K562 (cell line): ENCODE measurements at regions not wholly inside any gene's neighbourhood (a gene's known extent, or its start where the extent isn't known, plus 50 kb on each side); places are given as distances from the start of the nearest gene placed in this dataset.

ENCODE experiments used
- ATAC-seq: fragments of 200-7000 bp; cut with Tn5 transposase; 3 replicates; pipeline ENCODE4 v1.9.1; 2020; ENCODE audit warnings: moderate library complexity
- BruUV-seq: library from RNA; stranded (reverse); fragments of 400-500 nt; replicated peaks from 2 replicates; lab custom pipeline; 2021; lab: Mats Ljungman, UMichigan
- CTCF ChIA-PET: fragments of 300-600 bp; formaldehyde crosslinking; extraction: SDS; loops from one replicate; lab custom pipeline; 2021; ENCODE audit warnings: low intra/inter-chr PET ratio; lab: Yijun Ruan, JAX
- POLR2A ChIA-PET: fragments of 300-600, 350-650 bp; sonication (Branson Sonifier 250); formaldehyde crosslinking; extraction: SDS; loops from one replicate; lab custom pipeline; 2021; ENCODE audit warnings: antibody characterized with exemption, inconsistent platforms; lab: Yijun Ruan, JAX
- DNase-seq, 4 experiments: peaks; one replicate each; pipeline versions ENCODE4 v3.0.0 to v3.0.0-alpha.2; 2011 to 2018; ENCODE audit warnings: low spot score in 3 of 4, mixed read lengths in 3 of 4; ENCODE audit errors: extremely low read depth in 1 of 4
- FAIRE-seq: peaks from 2 replicates; lab custom pipeline; 2011; peaks lifted over from hg19 to GRCh38; lab: Jason Lieb, UNC
- H2AFZ ChIP-seq: 2 replicates; pipeline ENCODE4 v1.6.0; 2011; ENCODE audit warnings: low read depth, low read length, control low read depth, inconsistent platforms
- H3K27ac ChIP-seq: fragments of 200-600 bp; 3 replicates; pipeline ENCODE4 v1.8.0; 2011; ENCODE audit warnings: low read depth, mild to moderate bottlenecking, control low read depth, inconsistent platforms, low read length, moderate library complexity, mixed read lengths; ENCODE audit errors: extremely low read depth
- H3K27me3 ChIP-seq, 2 experiments: fragments of 300-600 bp in 1 of 2; 2 replicates in 1 of 2; 3 replicates in 1 of 2; pipeline versions ENCODE4 v1.6.0 to v1.8.0; 2011; ENCODE audit warnings: inconsistent platforms in 2 of 2, low read length in 2 of 2, mild to moderate bottlenecking in 1 of 2, mixed read lengths in 1 of 2, moderate library complexity in 1 of 2; ENCODE audit not compliant: control insufficient read depth in 2 of 2, insufficient read depth in 2 of 2
- H3K36me3 ChIP-seq: fragments of 300-600 bp; 3 replicates; pipeline ENCODE4 v1.8.0; 2011; ENCODE audit warnings: mild to moderate bottlenecking, low read length, inconsistent platforms; ENCODE audit not compliant: control insufficient read depth, insufficient read depth
- H3K4me1 ChIP-seq, 2 experiments: fragments of 200-600 bp in 1 of 2; replicated peaks in 1 of 2; 2 replicates in 1 of 2; 3 replicates in 1 of 2; pipeline versions ENCODE4 v1.5.1 to v1.8.0; 2011; ENCODE audit warnings: inconsistent platforms in 2 of 2, low read length in 2 of 2, mild to moderate bottlenecking in 1 of 2, mixed read lengths in 1 of 2, moderate library complexity in 1 of 2; ENCODE audit not compliant: control insufficient read depth in 2 of 2, insufficient read depth in 2 of 2
- H3K4me2 ChIP-seq: 2 replicates; pipeline ENCODE4 v1.6.1; 2011; ENCODE audit warnings: low read length, control low read depth, inconsistent platforms, mixed read lengths; ENCODE audit not compliant: insufficient read depth
- H3K4me3 ChIP-seq: fragments of 200-600 bp; sonication (generic), shearing (Covaris generic); 2 replicates; pipeline ENCODE4 v1.5.1; 2016; ENCODE audit warnings: control low read depth, inconsistent platforms
- H3K79me2 ChIP-seq: fragments of 200-600 bp; 3 replicates; pipeline ENCODE4 v1.8.0; 2011; ENCODE audit warnings: low read length, inconsistent platforms; ENCODE audit not compliant: control insufficient read depth, insufficient read depth
- H3K9ac ChIP-seq, 2 experiments: 2 replicates each; pipeline versions ENCODE4 v1.6.0 to v1.6.1; 2011; ENCODE audit warnings: low read depth in 2 of 2, low read length in 2 of 2, control low read depth in 1 of 2, inconsistent platforms in 1 of 2, mild to moderate bottlenecking in 1 of 2, mixed read lengths in 1 of 2; ENCODE audit not compliant: insufficient read depth in 1 of 2
- H3K9me1 ChIP-seq: one replicate; pipeline ENCODE4 v1.6.0; 2011; ENCODE audit warnings: inconsistent platforms, mild to moderate bottlenecking, low read length, moderate library complexity; ENCODE audit not compliant: control insufficient read depth, insufficient read depth
- H3K9me3 ChIP-seq: replicated peaks from 2 replicates; pipeline ENCODE4 v1.5.1; 2011; ENCODE audit warnings: low read depth, low read length, inconsistent platforms; ENCODE audit not compliant: control insufficient read depth, insufficient read depth
- H4K20me1 ChIP-seq: replicated peaks from 2 replicates; pipeline ENCODE4 v1.6.1; 2011; ENCODE audit warnings: low read length, inconsistent platforms, mixed read lengths; ENCODE audit not compliant: control insufficient read depth, insufficient read depth
- E2F6 ChIP-seq, 2 experiments: IDR thresholded peaks; 2 replicates each; pipeline ENCODE4 v1.6.1; 2011; ENCODE audit warnings: borderline replicate concordance in 1 of 2, control low read depth in 1 of 2, low read depth in 1 of 2, low read length in 1 of 2, mild to moderate bottlenecking in 1 of 2, mixed read lengths in 1 of 2, moderate library complexity in 1 of 2; ENCODE audit not compliant: insufficient read depth in 1 of 2, insufficient read length in 1 of 2, poor library complexity in 1 of 2, severe bottlenecking in 1 of 2; ENCODE audit errors: extremely low read depth in 1 of 2
- FIP1L1 ChIP-seq: fragments of 200-400 bp; formaldehyde crosslinking; IDR thresholded peaks from 2 replicates; pipeline ENCODE4 v1.6.1; 2018; ENCODE audit warnings: mild to moderate bottlenecking, low read depth, low read length; ENCODE audit not compliant: poor library complexity, severe bottlenecking
- LARP7 ChIP-seq: fragments of 450-650 bp; IDR thresholded peaks from 2 replicates; pipeline ENCODE4 v1.6.1; 2016
- LEF1 ChIP-seq: fragments of 450-650 bp; IDR thresholded peaks from 2 replicates; pipeline ENCODE4 v1.6.1; 2016; ENCODE audit warnings: mild to moderate bottlenecking
- MCM3 ChIP-seq: fragments of 450-650 bp; IDR thresholded peaks from 2 replicates; pipeline ENCODE4 v1.6.1; 2016
- TAL1 ChIP-seq: fragments of 450-650 bp; IDR thresholded peaks from 2 replicates; pipeline ENCODE4 v1.6.1; 2016; ENCODE audit warnings: mild to moderate bottlenecking
- U2AF2 ChIP-seq: fragments of 200-400 bp; formaldehyde crosslinking; optimal IDR thresholded peaks from 2 replicates; pipeline ENCODE3; 2017; ENCODE audit warnings: low read depth, mild to moderate bottlenecking, low read length
- ZNF384 ChIP-seq: IDR thresholded peaks from 2 replicates; pipeline ENCODE4 v1.6.1; 2012; ENCODE audit warnings: low read depth, low read length, improper control_type of control experiment
- ZNF431 ChIP-seq: sonication (generic); formaldehyde crosslinking; IDR thresholded peaks from 2 replicates; pipeline ENCODE4 v1.8.0; 2022; ENCODE audit warnings: mild to moderate bottlenecking, missing genetic modification reagents
- WGBS: fragments of 100-300 bp; shearing (Covaris generic); methylation state at CpG from one replicate; pipeline ENCODE4 v1.1.6; 2016; ENCODE audit warnings: low coverage, mixed read lengths; ENCODE audit not compliant: insufficient coverage; ENCODE audit errors: missing lambda C conversion rate; 5-methylcytosine and 5-hydroxymethylcytosine counted together
- in situ Hi-C: fragments of 300-500 bp; cut with MboI; formaldehyde crosslinking; loops from 4 replicates; pipeline ENCODE4 v1.15.0; 2018; ENCODE audit warnings: inconsistent platforms, mixed read lengths
- intact Hi-C: fragments of 100-400 bp; cut with micrococcal nuclease; formaldehyde crosslinking; loops from 2 replicates; pipeline ENCODE4 v1.14.2; 2022
- TF ChIP-seq, protein P1 (sequence below): fragments of 250-450 bp; sonication (Bioruptor Pico); IDR thresholded peaks from 2 replicates; pipeline ENCODE4 v1.8.0; 2022; ENCODE audit warnings: moderate library complexity, mild to moderate bottlenecking, inconsistent platforms
- TF ChIP-seq, protein P2 (sequence below): fragments of 250-450 bp; sonication (Bioruptor Pico); IDR thresholded peaks from 2 replicates; pipeline ENCODE4 v1.4.0; 2020

DNA sequence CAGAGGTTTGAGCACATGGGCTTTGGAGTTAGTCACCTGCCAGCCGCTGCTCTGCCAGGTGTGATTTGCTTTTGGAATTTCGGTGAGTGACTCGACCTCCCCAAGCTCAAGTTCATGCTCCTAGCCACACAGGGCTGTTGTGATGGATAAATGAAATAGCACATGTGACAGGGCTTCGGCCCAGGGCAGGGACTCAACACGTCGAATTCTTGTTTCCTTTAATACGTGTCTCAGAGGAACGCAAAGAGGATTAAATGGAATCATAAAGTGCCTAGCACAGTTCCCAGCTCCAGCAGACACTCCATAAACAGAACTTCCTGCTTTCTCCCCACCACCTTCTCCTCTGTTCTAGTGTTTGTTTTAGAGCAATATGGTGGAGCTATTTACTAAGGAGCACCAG is 88.3 kb upstream of the CHST15 start:
- ATAC-seq: no peak
- no peak for FAIRE-seq
- Histone ChIP-seq H3K4me2 (no peak overlapping the region), H3K9me3 (no peaks in the 10 kb centered on the region), H3K27me3 (peaks cover 0 to 12% of the 10 kb centered on the region in 2 experiments; a peak in 2 of 5 replicates), H3K27ac (no peak overlapping the region), H2AFZ (no peak overlapping the region), H4K20me1 (no peaks in the 10 kb centered on the region; the same call in 1 of the 2 replicates), H3K9ac (no peak overlapping the region), H3K4me1 (no peaks in the 10 kb centered on the region), H3K79me2 (no peaks in the 10 kb centered on the region), H3K4me3 (no peak overlapping the region), H3K9me1 (no peaks in the 10 kb centered on the region), H3K36me3 (no peaks in the 10 kb centered on the region)
- 0% methylated on average over 8 of the region's 8 CpGs for WGBS
- intact Hi-C loops (no loop called here), in situ Hi-C loops (no loop called here)
- BruUV-seq: no TSS peak
- no peak for TF ChIP-seq FIP1L1
- no peak for TF ChIP-seq U2AF2
- TF ChIP-seq MCM3: no peak
- TF ChIP-seq TAL1: no peak
- TF ChIP-seq ZNF431 (CRISPR knock-in tag): no peak
- TF ChIP-seq, protein P1, sequence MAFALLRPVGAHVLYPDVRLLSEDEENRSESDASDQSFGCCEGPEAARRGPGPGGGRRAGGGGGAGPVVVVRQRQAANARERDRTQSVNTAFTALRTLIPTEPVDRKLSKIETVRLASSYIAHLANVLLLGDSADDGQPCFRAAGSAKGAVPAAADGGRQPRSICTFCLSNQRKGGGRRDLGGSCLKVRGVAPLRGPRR (CRISPR knock-in tag): no peak
- ChIA-PET POLR2A (no interaction called here), CTCF (no interaction called here)
- DNase-seq: no peak

DNA sequence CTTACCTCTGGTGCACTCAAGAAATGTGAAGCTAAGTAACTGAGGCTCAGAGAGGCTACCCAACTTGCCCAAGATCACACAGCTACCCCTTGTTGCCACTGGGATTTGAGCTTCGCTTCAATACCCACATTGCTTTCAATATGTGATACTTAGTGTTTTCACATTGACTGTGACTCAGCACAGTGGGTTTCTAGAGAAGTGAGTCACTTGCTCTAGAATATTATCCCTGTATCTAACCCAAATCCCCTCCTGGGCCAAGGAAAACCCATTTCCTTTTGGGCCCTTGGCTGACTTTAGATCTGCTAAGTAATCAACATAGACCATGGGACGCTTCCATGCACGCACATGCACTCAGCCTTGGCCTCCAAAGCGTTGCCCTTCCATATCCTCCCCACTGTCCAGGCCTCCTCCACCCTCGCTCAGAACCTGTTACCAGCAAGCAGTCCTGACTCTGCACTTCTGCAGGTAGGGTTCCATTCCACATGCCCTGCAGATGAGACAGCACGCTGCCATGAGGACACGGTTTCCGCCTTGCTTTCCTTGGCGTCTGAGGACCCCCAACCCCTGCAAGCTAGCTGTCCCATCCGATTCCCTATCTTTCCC is 87.7 kb upstream of the CHST15 start:
- Histone ChIP-seq H3K4me1 (no peaks in the 10 kb centered on the region), H4K20me1 (no peaks in the 10 kb centered on the region; the same call in 1 of the 2 replicates), H3K27ac (no peak overlapping the region), H3K36me3 (no peaks in the 10 kb centered on the region), H3K4me2 (no peak overlapping the region), H3K9me1 (no peaks in the 10 kb centered on the region), H2AFZ (no peak overlapping the region), H3K79me2 (no peaks in the 10 kb centered on the region), H3K9me3 (no peaks in the 10 kb centered on the region), H3K9ac (no peak overlapping the region), H3K27me3 (peaks cover 0 to 15% of the 10 kb centered on the region in 2 experiments; a peak in 2 of 5 replicates), H3K4me3 (no peak overlapping the region)
- no peak for FAIRE-seq
- POLR2A ChIA-PET: no interaction called here
- ATAC-seq: no peak
- in situ Hi-C loops: no loop called here
- CTCF ChIA-PET: no interaction called here
- no peak for DNase-seq
- no TSS peak for BruUV-seq
- WGBS: 0% methylated on average over 7 of the region's 10 CpGs
- intact Hi-C loops: no loop called here
- no peak for TF ChIP-seq E2F6 (IDR thresholded peaks at IDR 0.05; ENCODE audit: borderline replicate concordance in 1 of 2, extremely low read depth in 1 of 2, insufficient read depth in 1 of 2, insufficient read length in 1 of 2, low read depth in 1 of 2, low read length in 1 of 2, poor library complexity in 1 of 2, severe bottlenecking in 1 of 2)
- TF ChIP-seq LARP7: no peak
- TF ChIP-seq ZNF384: no peak
- TF ChIP-seq, protein P2, sequence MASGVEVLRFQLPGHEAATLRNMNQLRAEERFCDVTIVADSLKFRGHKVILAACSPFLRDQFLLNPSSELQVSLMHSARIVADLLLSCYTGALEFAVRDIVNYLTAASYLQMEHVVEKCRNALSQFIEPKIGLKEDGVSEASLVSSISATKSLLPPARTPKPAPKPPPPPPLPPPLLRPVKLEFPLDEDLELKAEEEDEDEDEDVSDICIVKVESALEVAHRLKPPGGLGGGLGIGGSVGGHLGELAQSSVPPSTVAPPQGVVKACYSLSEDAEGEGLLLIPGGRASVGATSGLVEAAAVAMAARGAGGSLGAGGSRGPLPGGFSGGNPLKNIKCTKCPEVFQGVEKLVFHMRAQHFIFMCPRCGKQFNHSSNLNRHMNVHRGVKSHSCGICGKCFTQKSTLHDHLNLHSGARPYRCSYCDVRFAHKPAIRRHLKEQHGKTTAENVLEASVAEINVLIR: no peak
- no peak for TF ChIP-seq LEF1
